Spleen (tissue), 7 donors: ENCODE measurements at regions not wholly inside any gene's neighbourhood (a gene's known extent, or its start where the extent isn't known, plus 50 kb on each side); places are given as distances from the start of the nearest gene placed in this dataset.

Experiments
- POLR2A ChIP-seq, 3 donors: fragments of 450-650 bp; IDR thresholded peaks; one replicate each; pipeline ENCODE4 v1.5.1; 2017; ENCODE audit warnings: antibody characterized with exemption in 3 of 3, mild to moderate bottlenecking in 1 of 3
- POLR2AphosphoS5 ChIP-seq, 3 donors: sonication (generic); formaldehyde crosslinking; IDR thresholded peaks; one replicate each; pipeline ENCODE4 v1.5.1; 2017; ENCODE audit warnings: antibody characterized with exemption in 3 of 3
- TF ChIP-seq, protein P1 (sequence below), 11 experiments: fragments of 200-600 bp in 7 of 11; fragments of 450-650 bp in 4 of 11; sonication (generic) in 4 of 11; IDR thresholded peaks in 8 of 11; conservative IDR thresholded peaks in 3 of 11; 1 replicate in 7 of 11; 2 replicates in 4 of 11; pipeline versions ENCODE4 v1.4.0 to v1.8.0; 2016 to 2021; ENCODE audit warnings: antibody characterized with exemption in 11 of 11, inconsistent platforms in 4 of 11, mild to moderate bottlenecking in 1 of 11
- donor health status: DM: no; HTN: no; CAD: no; lungs with moderate emphysema.
- donor health status: DM: no; HTN: no; CAD: no.
- donor health status: DM: no; HTN: no; CAD: no.

DNA sequence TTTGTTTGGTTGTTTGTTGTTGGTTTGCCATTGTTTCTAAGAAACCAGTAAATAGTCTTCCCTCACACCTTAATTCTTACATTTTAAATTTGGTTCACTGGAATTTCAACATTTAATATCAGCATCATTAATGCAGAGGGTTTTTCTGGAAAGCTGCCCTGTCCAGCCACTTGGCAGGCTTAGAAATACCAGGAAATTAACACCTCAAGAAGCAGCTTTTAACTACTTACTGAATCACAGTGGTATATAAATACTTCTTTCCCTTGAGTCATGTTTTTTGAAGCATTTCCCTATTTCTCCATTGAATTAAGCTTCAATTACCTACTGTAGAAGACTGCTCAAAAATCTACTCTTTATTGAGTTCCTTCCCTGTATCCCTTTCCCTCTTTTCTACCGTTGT is 1221.1 kb upstream of the ADGRL3 start:
- TF ChIP-seq, protein P1, sequence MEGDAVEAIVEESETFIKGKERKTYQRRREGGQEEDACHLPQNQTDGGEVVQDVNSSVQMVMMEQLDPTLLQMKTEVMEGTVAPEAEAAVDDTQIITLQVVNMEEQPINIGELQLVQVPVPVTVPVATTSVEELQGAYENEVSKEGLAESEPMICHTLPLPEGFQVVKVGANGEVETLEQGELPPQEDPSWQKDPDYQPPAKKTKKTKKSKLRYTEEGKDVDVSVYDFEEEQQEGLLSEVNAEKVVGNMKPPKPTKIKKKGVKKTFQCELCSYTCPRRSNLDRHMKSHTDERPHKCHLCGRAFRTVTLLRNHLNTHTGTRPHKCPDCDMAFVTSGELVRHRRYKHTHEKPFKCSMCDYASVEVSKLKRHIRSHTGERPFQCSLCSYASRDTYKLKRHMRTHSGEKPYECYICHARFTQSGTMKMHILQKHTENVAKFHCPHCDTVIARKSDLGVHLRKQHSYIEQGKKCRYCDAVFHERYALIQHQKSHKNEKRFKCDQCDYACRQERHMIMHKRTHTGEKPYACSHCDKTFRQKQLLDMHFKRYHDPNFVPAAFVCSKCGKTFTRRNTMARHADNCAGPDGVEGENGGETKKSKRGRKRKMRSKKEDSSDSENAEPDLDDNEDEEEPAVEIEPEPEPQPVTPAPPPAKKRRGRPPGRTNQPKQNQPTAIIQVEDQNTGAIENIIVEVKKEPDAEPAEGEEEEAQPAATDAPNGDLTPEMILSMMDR (IDR thresholded peaks at IDR 0.05 in 8 of 11, conservative IDR thresholded peaks at IDR 0.05 in 3 of 11) = no peak
- TF ChIP-seq POLR2A (IDR thresholded peaks at IDR 0.05) (no peak), POLR2AphosphoS5 (IDR thresholded peaks at IDR 0.05) (no peak)
